ENCODE measurements at regions not wholly inside any gene's neighbourhood (a gene's known extent, or its start where the extent isn't known, plus 50 kb on each side); places are given as distances from the start of the nearest gene placed in this dataset.

DNA sequence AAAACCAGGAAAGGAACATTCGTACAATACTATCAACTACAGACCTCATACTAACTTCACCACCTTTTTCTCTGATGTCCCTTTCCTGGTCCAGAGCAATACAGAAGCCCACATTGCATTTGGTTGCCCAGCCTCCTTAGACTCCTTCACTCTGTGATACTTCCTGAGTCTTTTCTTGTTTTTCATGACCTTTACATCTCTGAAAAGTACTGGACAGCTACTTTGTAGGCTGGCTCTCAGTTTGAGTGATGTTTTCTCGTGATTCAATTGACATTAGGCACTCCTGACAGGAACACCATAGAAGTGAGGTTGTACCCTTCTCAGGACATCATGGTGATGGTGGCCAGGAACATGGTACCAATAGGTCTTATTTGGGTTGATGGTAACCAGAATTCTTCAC, 185.9 kb upstream of the SLC39A10 start:
- Histone ChIP-seq H4K20me1 (ENCODE audit: insufficient read depth, low read length) (no peaks in the 10 kb centered on the region), H3K36me3 (ENCODE audit: insufficient read depth, low read length) (no peaks in the 10 kb centered on the region), H3K27me3 (ENCODE audit: insufficient read depth, low read length) (no peaks in the 10 kb centered on the region), H3K4me3 (ENCODE audit: insufficient read depth, low read depth, low read length) (no peak overlapping the region), H3K79me2 (ENCODE audit: insufficient read depth, low read length) (no peaks in the 10 kb centered on the region), H3K27ac (ENCODE audit: low read depth, low read length) (no peak overlapping the region), H3K9me3 (ENCODE audit: insufficient read depth, low read depth, low read length) (no peaks in the 10 kb centered on the region), H3K9ac (ENCODE audit: low read length) (no peak overlapping the region), H2AFZ (ENCODE audit: low read depth, low read length) (no peak overlapping the region), H3K4me2 (ENCODE audit: low read length) (no peak overlapping the region), H3K4me1 (ENCODE audit: insufficient read depth, low read length) (no peaks in the 10 kb centered on the region)
- Mint-ChIP-seq H3K9me3 (ENCODE audit: unreplicated experiment) (no peaks in the 10 kb centered on the region), H3K4me1 (ENCODE audit: low read depth, unreplicated experiment) (no peaks in the 10 kb centered on the region), H3K27me3 (ENCODE audit: low read depth, unreplicated experiment) (no peaks in the 10 kb centered on the region), H3K4me3 (ENCODE audit: unreplicated experiment) (no peak overlapping the region), H3K27ac (ENCODE audit: unreplicated experiment) (no peak overlapping the region), H3K36me3 (ENCODE audit: low read depth, unreplicated experiment) (no peaks in the 10 kb centered on the region)
- FAIRE-seq (no peak), DNase-seq (ENCODE audit: low read depth) (no peak)
- TF ChIP-seq, protein P1, sequence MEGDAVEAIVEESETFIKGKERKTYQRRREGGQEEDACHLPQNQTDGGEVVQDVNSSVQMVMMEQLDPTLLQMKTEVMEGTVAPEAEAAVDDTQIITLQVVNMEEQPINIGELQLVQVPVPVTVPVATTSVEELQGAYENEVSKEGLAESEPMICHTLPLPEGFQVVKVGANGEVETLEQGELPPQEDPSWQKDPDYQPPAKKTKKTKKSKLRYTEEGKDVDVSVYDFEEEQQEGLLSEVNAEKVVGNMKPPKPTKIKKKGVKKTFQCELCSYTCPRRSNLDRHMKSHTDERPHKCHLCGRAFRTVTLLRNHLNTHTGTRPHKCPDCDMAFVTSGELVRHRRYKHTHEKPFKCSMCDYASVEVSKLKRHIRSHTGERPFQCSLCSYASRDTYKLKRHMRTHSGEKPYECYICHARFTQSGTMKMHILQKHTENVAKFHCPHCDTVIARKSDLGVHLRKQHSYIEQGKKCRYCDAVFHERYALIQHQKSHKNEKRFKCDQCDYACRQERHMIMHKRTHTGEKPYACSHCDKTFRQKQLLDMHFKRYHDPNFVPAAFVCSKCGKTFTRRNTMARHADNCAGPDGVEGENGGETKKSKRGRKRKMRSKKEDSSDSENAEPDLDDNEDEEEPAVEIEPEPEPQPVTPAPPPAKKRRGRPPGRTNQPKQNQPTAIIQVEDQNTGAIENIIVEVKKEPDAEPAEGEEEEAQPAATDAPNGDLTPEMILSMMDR (IDR thresholded peaks at IDR 0.05; ENCODE audit: insufficient read depth, low read depth, low read length): no peak
- TF ChIP-seq EZH2 (IDR thresholded peaks at IDR 0.05; ENCODE audit: insufficient read depth, low read length): no peak

DNA sequence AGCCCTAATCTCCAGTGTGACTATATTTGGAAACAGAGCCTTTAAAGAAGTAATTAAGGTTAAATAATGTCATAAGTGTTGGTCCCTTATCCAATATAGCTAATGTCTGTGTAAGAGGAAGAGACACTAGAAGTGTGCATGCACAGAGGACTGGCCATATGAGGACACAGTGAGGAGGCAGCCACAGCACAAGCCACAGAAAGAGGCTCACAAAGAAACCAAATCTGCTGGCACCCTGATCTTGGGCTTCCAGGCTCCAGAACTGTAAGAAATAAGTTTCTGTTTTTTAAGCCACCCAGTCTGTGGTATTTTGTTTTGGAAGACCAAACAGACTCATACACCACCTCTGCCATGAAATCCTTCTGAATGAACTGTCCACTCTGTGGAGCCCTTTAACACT, 186.4 kb upstream of the SLC39A10 start:
- H3K4me3 Mint-ChIP-seq (ENCODE audit: unreplicated experiment): no peak overlapping the region
- no peaks in the 10 kb centered on the region for H3K4me1 Mint-ChIP-seq (ENCODE audit: low read depth, unreplicated experiment)
- H3K9ac ChIP-seq (ENCODE audit: low read length): no peak overlapping the region
- H3K36me3 Mint-ChIP-seq (ENCODE audit: low read depth, unreplicated experiment): no peaks in the 10 kb centered on the region
- H3K9me3 ChIP-seq (ENCODE audit: insufficient read depth, low read depth, low read length): no peaks in the 10 kb centered on the region
- H2AFZ ChIP-seq (ENCODE audit: low read depth, low read length): no peak overlapping the region
- H3K27me3 Mint-ChIP-seq (ENCODE audit: low read depth, unreplicated experiment): no peaks in the 10 kb centered on the region
- H3K27ac ChIP-seq (ENCODE audit: low read depth, low read length): no peak overlapping the region
- H3K27me3 ChIP-seq (ENCODE audit: insufficient read depth, low read length): no peaks in the 10 kb centered on the region
- H3K4me2 ChIP-seq (ENCODE audit: low read length): no peak overlapping the region
- H3K36me3 ChIP-seq (ENCODE audit: insufficient read depth, low read length): no peaks in the 10 kb centered on the region
- no peak overlapping the region for H3K4me3 ChIP-seq (ENCODE audit: insufficient read depth, low read depth, low read length)
- no peaks in the 10 kb centered on the region for H4K20me1 ChIP-seq (ENCODE audit: insufficient read depth, low read length)
- TF ChIP-seq, protein P1 (IDR thresholded peaks at IDR 0.05; ENCODE audit: insufficient read depth, low read depth, low read length): no peak
- no peak for TF ChIP-seq EZH2 (IDR thresholded peaks at IDR 0.05; ENCODE audit: insufficient read depth, low read length)
- H3K79me2 ChIP-seq (ENCODE audit: insufficient read depth, low read length): no peaks in the 10 kb centered on the region
- H3K4me1 ChIP-seq (ENCODE audit: insufficient read depth, low read length): no peaks in the 10 kb centered on the region
- peaks cover 1% of the 10 kb centered on the region for H3K9me3 Mint-ChIP-seq (ENCODE audit: unreplicated experiment)
- FAIRE-seq: no peak
- DNase-seq (ENCODE audit: low read depth): no peak
- no peak overlapping the region for H3K27ac Mint-ChIP-seq (ENCODE audit: unreplicated experiment)

DNA sequence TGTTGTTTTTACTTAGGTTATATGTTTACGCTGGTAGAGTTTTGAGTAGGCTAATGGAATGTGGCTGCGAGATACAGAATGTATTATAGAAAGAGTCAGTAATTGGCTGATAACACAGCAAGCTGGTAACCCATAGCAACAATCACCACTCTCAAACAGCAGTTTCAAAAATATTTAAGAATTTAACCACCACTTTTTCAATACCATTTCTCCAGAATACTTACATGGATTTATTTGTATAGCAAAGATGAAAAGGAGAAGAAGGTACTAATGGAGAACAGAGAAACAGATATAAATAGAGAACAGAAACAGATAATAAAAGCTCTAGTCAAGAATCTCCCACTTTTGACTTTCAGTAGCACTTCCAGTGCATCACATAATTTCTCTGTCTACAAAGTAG, 188.3 kb upstream of the SLC39A10 start:
- peaks cover 2% of the 10 kb centered on the region for H3K9me3 Mint-ChIP-seq (ENCODE audit: unreplicated experiment)
- Histone ChIP-seq H3K9ac (ENCODE audit: low read length) (no peak overlapping the region), H3K4me3 (ENCODE audit: insufficient read depth, low read depth, low read length) (no peak overlapping the region), H3K4me2 (ENCODE audit: low read length) (no peak overlapping the region), H3K36me3 (ENCODE audit: insufficient read depth, low read length) (no peaks in the 10 kb centered on the region), H3K27me3 (ENCODE audit: insufficient read depth, low read length) (no peaks in the 10 kb centered on the region), H3K4me1 (ENCODE audit: insufficient read depth, low read length) (no peaks in the 10 kb centered on the region), H3K27ac (ENCODE audit: low read depth, low read length) (no peak overlapping the region), H2AFZ (ENCODE audit: low read depth, low read length) (no peak overlapping the region), H4K20me1 (ENCODE audit: insufficient read depth, low read length) (no peaks in the 10 kb centered on the region), H3K79me2 (ENCODE audit: insufficient read depth, low read length) (no peaks in the 10 kb centered on the region), H3K9me3 (ENCODE audit: insufficient read depth, low read depth, low read length) (no peaks in the 10 kb centered on the region)
- H3K27ac Mint-ChIP-seq (ENCODE audit: unreplicated experiment): no peak overlapping the region
- no peaks in the 10 kb centered on the region for H3K27me3 Mint-ChIP-seq (ENCODE audit: low read depth, unreplicated experiment)
- H3K36me3 Mint-ChIP-seq (ENCODE audit: low read depth, unreplicated experiment): no peaks in the 10 kb centered on the region
- H3K4me3 Mint-ChIP-seq (ENCODE audit: unreplicated experiment): no peak overlapping the region
- no peaks in the 10 kb centered on the region for H3K4me1 Mint-ChIP-seq (ENCODE audit: low read depth, unreplicated experiment)
- DNase-seq (ENCODE audit: low read depth): no peak
- TF ChIP-seq, protein P1 (IDR thresholded peaks at IDR 0.05; ENCODE audit: insufficient read depth, low read depth, low read length): no peak
- no peak for TF ChIP-seq EZH2 (IDR thresholded peaks at IDR 0.05; ENCODE audit: insufficient read depth, low read length)
- FAIRE-seq: no peak
